Stomach (tissue), 8 donors: ENCODE measurements at regions not wholly inside any gene's neighbourhood (a gene's known extent, or its start where the extent isn't known, plus 50 kb on each side); places are given as distances from the start of the nearest gene placed in this dataset.

Source experiments
- DNase-seq, 2 donors: peaks; one replicate each; pipeline versions ENCODE4 v3.0.0 to v3.0.0-alpha.2; 2013 to 2019
- H3K27ac ChIP-seq, 5 donors: fragments of 200-600 bp in 4 of 5; sonication (generic) in 4 of 5; one replicate each; pipeline ENCODE4 v1.5.1; 2013 to 2019; ENCODE audit warnings: mild to moderate bottlenecking in 1 of 5, moderate library complexity in 1 of 5
- H3K27me3 ChIP-seq, 3 donors: fragments of 200-600 bp; sonication (generic); one replicate each; pipeline ENCODE4 v1.5.1; 2017 to 2019; ENCODE audit warnings: mixed run types in 1 of 3
- H3K36me3 ChIP-seq, 4 donors: fragments of 200-600 bp; sonication (generic); 1 replicate in 3 of 4; 2 replicates in 1 of 4; pipeline ENCODE4 v1.5.1; 2016 to 2019
- H3K4me1 ChIP-seq, 4 donors: fragments of 200-600 bp; sonication (generic); one replicate each; pipeline ENCODE4 v1.5.1; 2016 to 2019
- H3K4me3 ChIP-seq, 4 donors: fragments of 200-600 bp; sonication (generic) in 3 of 4; one replicate each; pipeline ENCODE4 v1.5.1; 2016 to 2019; ENCODE audit warnings: mild to moderate bottlenecking in 1 of 4
- H3K9me3 ChIP-seq, 4 donors: fragments of 200-600 bp; sonication (generic); one replicate each; pipeline ENCODE4 v1.5.1; 2016 to 2019
- CTCF ChIP-seq, 7 experiments: fragments of 450-650 bp in 4 of 7; fragments of 200-600 bp in 3 of 7; sonication (generic) in 3 of 7; IDR thresholded peaks; one replicate each; pipeline ENCODE4 v1.5.1; 2016 to 2019; ENCODE audit warnings: antibody characterized with exemption in 7 of 7, control low read depth in 2 of 7, mild to moderate bottlenecking in 1 of 7
- EP300 ChIP-seq: sonication (generic); formaldehyde crosslinking; IDR thresholded peaks from one replicate; pipeline ENCODE4 v1.6.1; 2017; ENCODE audit warnings: antibody characterized with exemption
- POLR2A ChIP-seq, 4 donors: fragments of 450-650 bp; IDR thresholded peaks; one replicate each; pipeline ENCODE4 v1.6.1; 2016; ENCODE audit warnings: antibody characterized with exemption in 4 of 4, control low read depth in 2 of 4, mild to moderate bottlenecking in 1 of 4, moderate library complexity in 1 of 4
- POLR2AphosphoS5 ChIP-seq, 3 donors: sonication (generic); formaldehyde crosslinking; IDR thresholded peaks; one replicate each; pipeline ENCODE4 v1.6.1; 2016; ENCODE audit warnings: antibody characterized with exemption in 3 of 3
- WGBS, 5 donors: extraction: QIAGEN DNeasy Blood & Tissue Kit in 3 of 5; methylation state at CpG; one replicate each; pipeline versions ENCODE4 v1.1.5 to v1.1.7; 2013 to 2018; 5-methylcytosine and 5-hydroxymethylcytosine counted together
- intact Hi-C: fragments of 100-400 bp; cut with DNase I; formaldehyde crosslinking; loops from one replicate; pipeline ENCODE4 v1.15.1; 2023; ENCODE audit warnings: low total_unique reads
- donor health status: healthy with polysubstance abuse.
- donor health status: Bipolar disorder and iron deficiency.
- donor health status: healthy.

- intact Hi-C loops = no loop called here
- Histone ChIP-seq H3K27me3 (no peaks in the 10 kb centered on the region), H3K9me3 (peaks cover 0 to 6% (median 0%) of the 10 kb centered on the region in 4 donors), H3K27ac (no peak overlapping the region), H3K36me3 (no peaks in the 10 kb centered on the region), H3K4me3 (no peak overlapping the region), H3K4me1 (no peaks in the 10 kb centered on the region)
- 63 to 82% (median 79%) methylated on average over 4 to 5 of the region's 5 CpGs for WGBS, 5 donors
- no peak for TF ChIP-seq CTCF (IDR thresholded peaks at IDR 0.05)
- TF ChIP-seq EP300 = no peak
- TF ChIP-seq POLR2AphosphoS5 (IDR thresholded peaks at IDR 0.05) = no peak
- TF ChIP-seq POLR2A (IDR thresholded peaks at IDR 0.05) = no peak
- DNase-seq = no peak
Measured at GRCh38 chr13:64410276-64411053, 2819.7 kb downstream of the PCDH9 start.

GRCh38 chr13:64397701-64398100 is 2832.4 kb downstream of the PCDH9 start:
- Histone ChIP-seq H3K4me3 (no peak overlapping the region), H3K36me3 (no peaks in the 10 kb centered on the region), H3K27me3 (no peaks in the 10 kb centered on the region), H3K9me3 (no peaks in the 10 kb centered on the region), H3K27ac (no peak overlapping the region), H3K4me1 (no peaks in the 10 kb centered on the region)
- peak in 1 of 2 donors; percentile 1 for DNase-seq
- 30 to 43% (median 37%) methylated on average over 2 of the region's 2 CpGs for WGBS, 5 donors
- no peak for TF ChIP-seq EP300
- intact Hi-C loops = no loop called here

DNA sequence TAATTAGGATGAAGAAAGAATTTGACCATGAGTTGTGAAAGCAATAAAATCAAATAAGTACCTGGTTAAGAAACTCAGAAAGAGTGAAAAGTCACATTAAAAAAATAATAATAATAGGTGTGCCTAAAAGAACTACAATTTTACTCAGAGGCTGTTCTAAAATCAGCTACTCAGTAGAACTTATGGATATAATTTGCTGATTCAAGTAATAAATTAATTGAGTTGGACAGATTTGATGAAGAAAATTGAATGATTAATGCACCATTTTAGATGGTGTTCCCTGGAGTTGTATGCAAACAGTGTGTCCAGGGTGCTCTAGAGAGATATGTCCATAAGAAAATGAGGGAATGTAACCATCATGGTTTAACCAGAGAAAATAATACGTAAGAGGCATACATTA is 2852.5 kb downstream of the PCDH9 start:
- intact Hi-C loops = no loop called here
- Histone ChIP-seq H3K4me1 (no peaks in the 10 kb centered on the region), H3K27me3 (no peaks in the 10 kb centered on the region), H3K36me3 (no peaks in the 10 kb centered on the region), H3K4me3 (no peak overlapping the region), H3K27ac (no peak overlapping the region), H3K9me3 (peaks cover 0 to 9% (median 6%) of the 10 kb centered on the region in 4 donors)
- TF ChIP-seq CTCF (IDR thresholded peaks at IDR 0.05) = no peak
- TF ChIP-seq EP300 = no peak
- no peak for TF ChIP-seq POLR2A (IDR thresholded peaks at IDR 0.05)
- no peak for TF ChIP-seq POLR2AphosphoS5 (IDR thresholded peaks at IDR 0.05)
- 70 to 91% (median 90%) methylated on average over 1 of the region's 1 CpG for WGBS, 5 donors
- no peak for DNase-seq

DNA sequence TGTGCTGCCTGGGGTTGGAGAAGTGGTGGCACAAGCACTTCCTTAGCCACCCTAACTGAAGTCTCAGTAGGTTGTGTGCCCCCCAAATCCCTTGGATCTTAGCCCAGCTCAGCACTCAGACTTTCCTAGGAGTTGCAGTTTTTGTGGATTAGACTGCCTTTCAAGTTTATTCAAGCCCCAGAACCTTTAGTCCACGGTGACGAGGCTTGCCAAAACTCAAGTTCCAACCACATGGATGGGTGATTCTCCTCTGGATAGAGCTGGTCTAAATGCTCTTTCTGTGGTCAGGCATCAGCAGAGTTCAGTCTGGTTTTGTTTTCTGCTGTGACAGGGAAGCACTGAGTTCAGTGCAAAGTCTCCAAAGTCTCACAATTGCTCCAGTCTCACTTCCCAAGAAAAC is 2858.7 kb downstream of the PCDH9 start:
- TF ChIP-seq EP300 (no peak), POLR2AphosphoS5 (IDR thresholded peaks at IDR 0.05) (no peak), CTCF (IDR thresholded peaks at IDR 0.05) (no peak), POLR2A (IDR thresholded peaks at IDR 0.05) (no peak)
- WGBS, 5 donors = 63 to 86% (median 77%) methylated on average over 2 of the region's 2 CpGs
- no peak for DNase-seq
- no peaks in the 10 kb centered on the region for H3K36me3 ChIP-seq
- H3K9me3 ChIP-seq = peaks cover 5 to 22% (median 8%) of the 10 kb centered on the region in 4 donors
- no peaks in the 10 kb centered on the region for H3K27me3 ChIP-seq
- no peaks in the 10 kb centered on the region for H3K4me1 ChIP-seq
- H3K27ac ChIP-seq = no peak overlapping the region
- no peak overlapping the region for H3K4me3 ChIP-seq
- intact Hi-C loops = no loop called here

- intact Hi-C loops = no loop called here
- no peak for DNase-seq
- Histone ChIP-seq H3K4me1 (no peaks in the 10 kb centered on the region), H3K4me3 (no peak overlapping the region), H3K36me3 (no peaks in the 10 kb centered on the region), H3K27me3 (no peaks in the 10 kb centered on the region), H3K9me3 (peaks cover 5 to 22% (median 8%) of the 10 kb centered on the region in 4 donors), H3K27ac (no peak overlapping the region)
- TF ChIP-seq CTCF (IDR thresholded peaks at IDR 0.05) (no peak), POLR2A (IDR thresholded peaks at IDR 0.05) (no peak), POLR2AphosphoS5 (IDR thresholded peaks at IDR 0.05) (no peak), EP300 (no peak)
Measured at GRCh38 chr13:64371045-64371444, 2859.1 kb downstream of the PCDH9 start.
